Activated T-helper 17 cell treated with anti-CD3 and anti-CD28 coated beads, Interleukin-2, amount 50 U/mL, for 72 hours (primary cell): ENCODE measurements at regions not wholly inside any gene's neighbourhood (a gene's known extent, or its start where the extent isn't known, plus 50 kb on each side); places are given as distances from the start of the nearest gene placed in this dataset.

Source experiments
- ATAC-seq: fragments of 150-1000 bp; cut with Tn5 transposase; replicated peaks from 2 replicates; pipeline ENCODE4 v1.10.0; 2021; ENCODE audit warnings: mild to moderate bottlenecking, moderate library complexity
- H3K27ac Mint-ChIP-seq: one replicate; pipeline ENCODE4 v1.8.0; 2022; ENCODE audit warnings: mixed read lengths
- H3K27me3 Mint-ChIP-seq: one replicate; pipeline ENCODE4 v1.8.0; 2022; ENCODE audit warnings: mixed read lengths
- H3K36me3 Mint-ChIP-seq: one replicate; pipeline ENCODE4 v1.8.0; 2022; ENCODE audit warnings: low read depth, mild to moderate bottlenecking, mixed read lengths
- H3K4me1 Mint-ChIP-seq: one replicate; pipeline ENCODE4 v1.8.0; 2022; ENCODE audit warnings: mixed read lengths
- H3K4me3 Mint-ChIP-seq: one replicate; pipeline ENCODE4 v1.8.0; 2022; ENCODE audit warnings: mild to moderate bottlenecking, mixed read lengths
- H3K9me3 Mint-ChIP-seq: one replicate; pipeline ENCODE4 v1.8.0; 2022; ENCODE audit warnings: mixed read lengths

- Mint-ChIP-seq H3K36me3 (no peaks in the 10 kb centered on the region), H3K27me3 (no peaks in the 10 kb centered on the region), H3K4me1 (no peaks in the 10 kb centered on the region), H3K9me3 (no peaks in the 10 kb centered on the region), H3K27ac (no peak overlapping the region), H3K4me3 (no peak overlapping the region)
- ATAC-seq, result no peak
Measured at GRCh38 chr18:79579807-79580497, 99.7 kb upstream of the CTDP1 start.

- ATAC-seq, result no peak
- H3K27me3 Mint-ChIP-seq, result no peaks in the 10 kb centered on the region
- no peaks in the 10 kb centered on the region for H3K36me3 Mint-ChIP-seq
- no peak overlapping the region for H3K27ac Mint-ChIP-seq
- no peaks in the 10 kb centered on the region for H3K4me1 Mint-ChIP-seq
- H3K4me3 Mint-ChIP-seq, result no peak overlapping the region
- H3K9me3 Mint-ChIP-seq, result no peaks in the 10 kb centered on the region
Measured at GRCh38 chr18:79580498-79581171, 99.0 kb upstream of the CTDP1 start.

- Mint-ChIP-seq H3K27me3 (no peaks in the 10 kb centered on the region), H3K27ac (no peak overlapping the region), H3K9me3 (no peaks in the 10 kb centered on the region), H3K36me3 (no peaks in the 10 kb centered on the region), H3K4me1 (no peaks in the 10 kb centered on the region), H3K4me3 (no peak overlapping the region)
- no peak for ATAC-seq
Measured at GRCh38 chr18:79581406-79581805, 98.2 kb upstream of the CTDP1 start.

DNA sequence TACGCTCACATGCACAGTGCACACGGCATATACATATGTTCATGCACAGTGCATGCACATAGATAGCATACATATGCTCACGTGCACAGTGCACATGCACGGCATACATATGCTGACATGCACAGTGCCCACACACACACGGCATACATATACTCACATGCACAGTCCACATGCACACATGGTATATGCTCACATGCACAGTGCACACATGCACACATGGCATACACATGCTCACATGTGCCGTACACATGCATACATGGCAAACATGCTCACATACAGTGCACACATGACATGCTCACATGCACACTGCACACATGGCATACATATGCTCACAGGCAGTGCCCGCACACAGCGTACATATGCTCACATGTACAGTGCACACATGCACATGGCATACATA lies 97.7 kb upstream of the CTDP1 start:
- ATAC-seq, result no peak
- Mint-ChIP-seq H3K9me3 (no peaks in the 10 kb centered on the region), H3K27me3 (no peaks in the 10 kb centered on the region), H3K36me3 (no peaks in the 10 kb centered on the region), H3K4me1 (no peaks in the 10 kb centered on the region), H3K4me3 (no peak overlapping the region), H3K27ac (no peak overlapping the region)

DNA sequence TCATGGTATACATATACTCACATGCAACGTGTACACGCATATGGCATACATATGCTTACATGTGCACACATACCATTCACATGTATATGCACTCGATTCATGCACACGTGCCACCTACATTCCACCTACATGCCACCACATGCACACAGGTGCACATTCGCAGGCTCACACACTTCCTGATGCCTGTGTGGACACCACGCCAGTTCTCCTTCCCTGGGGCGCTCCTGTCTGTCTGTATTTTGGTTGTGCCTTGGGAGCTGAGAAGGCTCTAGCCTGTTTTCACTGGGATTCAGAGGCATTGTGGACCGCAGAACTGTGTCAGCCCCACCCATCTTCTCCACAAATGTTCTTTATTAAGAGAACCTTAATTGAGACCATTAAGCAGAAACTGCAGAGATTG lies 96.6 kb upstream of the CTDP1 start:
- Mint-ChIP-seq H3K4me3 (no peak overlapping the region), H3K27ac (no peak overlapping the region), H3K4me1 (no peaks in the 10 kb centered on the region), H3K27me3 (no peaks in the 10 kb centered on the region), H3K36me3 (no peaks in the 10 kb centered on the region), H3K9me3 (no peaks in the 10 kb centered on the region)
- no peak for ATAC-seq

DNA sequence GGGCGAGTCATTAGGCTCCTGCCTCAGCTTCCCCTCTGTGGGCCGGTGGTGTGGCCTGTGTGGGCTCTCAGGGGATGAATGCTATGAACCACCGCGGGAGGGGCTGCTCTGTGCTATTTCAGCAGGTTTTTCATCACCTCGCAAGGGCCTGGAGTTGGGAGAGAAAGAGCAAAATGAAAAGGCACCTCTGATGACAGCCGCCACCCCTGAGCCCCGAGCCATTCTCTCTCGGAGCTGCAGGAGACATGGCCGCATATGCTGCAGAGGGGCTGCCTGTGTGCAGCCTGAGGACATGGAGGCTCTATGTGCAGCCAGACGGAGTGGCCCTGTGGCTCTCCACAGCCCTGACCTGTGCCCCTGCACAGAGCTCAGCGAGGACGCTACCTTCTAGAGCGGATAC lies 96.2 kb upstream of the CTDP1 start:
- H3K4me1 Mint-ChIP-seq, result no peaks in the 10 kb centered on the region
- no peaks in the 10 kb centered on the region for H3K9me3 Mint-ChIP-seq
- H3K27ac Mint-ChIP-seq, result no peak overlapping the region
- no peaks in the 10 kb centered on the region for H3K36me3 Mint-ChIP-seq
- H3K27me3 Mint-ChIP-seq, result no peaks in the 10 kb centered on the region
- ATAC-seq, result no peak
- H3K4me3 Mint-ChIP-seq, result no peak overlapping the region

- H3K9me3 Mint-ChIP-seq, result no peaks in the 10 kb centered on the region
- no peaks in the 10 kb centered on the region for H3K27me3 Mint-ChIP-seq
- no peak overlapping the region for H3K4me3 Mint-ChIP-seq
- H3K27ac Mint-ChIP-seq, result no peak overlapping the region
- H3K36me3 Mint-ChIP-seq, result no peaks in the 10 kb centered on the region
- no peaks in the 10 kb centered on the region for H3K4me1 Mint-ChIP-seq
- ATAC-seq, result no peak
Measured at GRCh38 chr18:79583984-79584401, 95.6 kb upstream of the CTDP1 start.

GRCh38 chr18:79584491-79585394 lies 94.9 kb upstream of the CTDP1 start:
- H3K36me3 Mint-ChIP-seq, result no peaks in the 10 kb centered on the region
- no peak for ATAC-seq
- no peaks in the 10 kb centered on the region for H3K27me3 Mint-ChIP-seq
- H3K27ac Mint-ChIP-seq, result no peak overlapping the region
- H3K9me3 Mint-ChIP-seq, result no peaks in the 10 kb centered on the region
- H3K4me1 Mint-ChIP-seq, result no peaks in the 10 kb centered on the region
- H3K4me3 Mint-ChIP-seq, result no peak overlapping the region

GRCh38 chr18:79585395-79586370 lies 93.9 kb upstream of the CTDP1 start:
- Mint-ChIP-seq H3K4me3 (no peak overlapping the region), H3K27me3 (no peaks in the 10 kb centered on the region), H3K27ac (no peak overlapping the region), H3K4me1 (no peaks in the 10 kb centered on the region), H3K9me3 (no peaks in the 10 kb centered on the region), H3K36me3 (no peaks in the 10 kb centered on the region)
- ATAC-seq, result no peak

GRCh38 chr18:79586436-79587225 lies 93.0 kb upstream of the CTDP1 start:
- no peak for ATAC-seq
- H3K36me3 Mint-ChIP-seq, result no peaks in the 10 kb centered on the region
- no peak overlapping the region for H3K27ac Mint-ChIP-seq
- H3K4me1 Mint-ChIP-seq, result no peaks in the 10 kb centered on the region
- no peak overlapping the region for H3K4me3 Mint-ChIP-seq
- H3K9me3 Mint-ChIP-seq, result no peaks in the 10 kb centered on the region
- H3K27me3 Mint-ChIP-seq, result peaks cover 3% of the 10 kb centered on the region

DNA sequence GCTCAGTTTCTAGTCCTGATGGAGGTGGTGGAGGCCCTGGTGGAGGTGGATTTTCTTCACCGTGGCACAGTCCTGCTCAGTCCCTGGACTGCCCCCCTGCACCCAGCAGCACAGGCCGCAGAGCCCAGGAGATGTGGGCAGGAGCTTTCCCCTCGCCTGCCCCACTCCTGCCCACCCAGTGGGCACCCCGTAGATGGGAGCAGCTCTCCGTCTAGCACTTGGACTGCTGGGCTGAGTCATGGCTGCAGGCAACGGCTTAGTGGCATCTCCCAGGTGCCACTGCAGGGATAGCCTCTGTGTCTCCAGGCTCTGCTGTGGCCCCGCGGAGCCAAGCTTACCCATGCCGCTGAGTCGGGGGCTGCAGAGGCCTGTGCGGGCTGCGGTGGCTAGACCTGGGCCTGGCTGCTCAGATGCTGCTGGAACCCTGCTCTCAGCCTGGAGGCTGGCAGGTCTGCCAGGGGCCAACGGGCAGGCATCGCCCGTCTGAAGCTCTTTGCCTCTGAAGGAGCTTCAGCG lies 92.3 kb upstream of the CTDP1 start:
- no peak overlapping the region for H3K27ac Mint-ChIP-seq

DNA sequence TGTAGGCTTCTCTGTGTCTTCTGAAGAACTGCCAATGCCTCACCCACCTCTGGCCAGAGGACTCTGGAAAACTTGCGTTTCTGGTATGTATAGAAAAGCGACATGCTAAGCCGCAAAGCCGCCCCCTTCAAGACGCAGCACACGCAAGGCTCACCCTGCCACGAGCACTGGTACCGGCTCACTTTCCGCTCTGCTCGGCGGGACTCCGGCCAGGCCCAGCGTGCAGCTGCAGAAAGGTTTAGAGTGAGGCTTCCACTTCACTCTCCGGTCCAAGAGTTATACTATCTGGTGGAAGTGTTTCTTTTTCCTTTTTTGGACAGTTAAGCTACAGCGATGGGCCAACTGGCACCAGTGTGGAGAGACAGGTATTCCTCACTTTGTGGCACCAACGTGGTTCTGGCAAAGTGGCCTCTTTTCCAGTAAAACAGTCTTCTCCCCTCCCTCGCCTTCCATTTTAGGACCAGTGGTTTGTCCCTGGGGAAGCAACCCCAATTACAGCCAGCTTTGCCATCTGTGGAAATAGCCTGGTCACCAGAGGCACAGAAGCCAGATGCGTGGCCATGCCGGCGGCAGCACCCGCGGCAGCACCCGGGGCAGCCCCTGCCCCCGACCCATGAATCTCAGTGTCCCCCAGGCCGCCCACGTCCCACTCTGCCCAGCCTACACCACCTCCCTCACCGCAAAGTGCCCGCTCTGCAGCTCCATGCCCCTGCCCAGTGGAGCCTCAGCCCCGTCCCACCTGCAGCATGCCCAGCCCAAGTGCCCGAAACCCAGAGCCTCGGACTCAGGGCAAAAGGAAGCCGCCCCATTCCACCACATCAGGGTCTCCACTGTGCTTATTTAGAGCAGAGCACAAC lies 91.6 kb upstream of the CTDP1 start:
- no peaks in the 10 kb centered on the region for H3K36me3 Mint-ChIP-seq
- H3K27ac Mint-ChIP-seq, result no peak overlapping the region
- H3K4me3 Mint-ChIP-seq, result no peak overlapping the region
- no peaks in the 10 kb centered on the region for H3K4me1 Mint-ChIP-seq
- ATAC-seq, result no peak
- no peaks in the 10 kb centered on the region for H3K9me3 Mint-ChIP-seq
- peaks cover 4% of the 10 kb centered on the region for H3K27me3 Mint-ChIP-seq

More for the DNA sequence above, 92.3 kb upstream of the CTDP1 start:
- H3K4me1 Mint-ChIP-seq, result no peaks in the 10 kb centered on the region
- H3K36me3 Mint-ChIP-seq, result no peaks in the 10 kb centered on the region
- H3K27me3 Mint-ChIP-seq, result peaks cover 4% of the 10 kb centered on the region
- ATAC-seq, result no peak
- H3K9me3 Mint-ChIP-seq, result no peaks in the 10 kb centered on the region
- H3K4me3 Mint-ChIP-seq, result no peak overlapping the region
